OCI-LY7 (cell line): ENCODE measurements at regions not wholly inside any gene's neighbourhood (a gene's known extent, or its start where the extent isn't known, plus 50 kb on each side); places are given as distances from the start of the nearest gene placed in this dataset.

ENCODE experiments used
- EZH2phosphoT487 ChIP-seq: fragments of 200-600 bp; sonication (generic); IDR thresholded peaks from 2 replicates; pipeline ENCODE4 v1.6.1; 2018; ENCODE audit warnings: low read depth, borderline replicate concordance, mild to moderate bottlenecking, mixed run types, antibody characterized with exemption, low read length, moderate library complexity, mixed read lengths
- TF ChIP-seq, protein P1 (sequence below): fragments of 200-600 bp; sonication (generic); conservative IDR thresholded peaks from 2 replicates; pipeline ENCODE4 v1.5.1; 2014; ENCODE audit warnings: mild to moderate bottlenecking, antibody characterized with exemption, low read length, moderate library complexity, mixed read lengths

DNA sequence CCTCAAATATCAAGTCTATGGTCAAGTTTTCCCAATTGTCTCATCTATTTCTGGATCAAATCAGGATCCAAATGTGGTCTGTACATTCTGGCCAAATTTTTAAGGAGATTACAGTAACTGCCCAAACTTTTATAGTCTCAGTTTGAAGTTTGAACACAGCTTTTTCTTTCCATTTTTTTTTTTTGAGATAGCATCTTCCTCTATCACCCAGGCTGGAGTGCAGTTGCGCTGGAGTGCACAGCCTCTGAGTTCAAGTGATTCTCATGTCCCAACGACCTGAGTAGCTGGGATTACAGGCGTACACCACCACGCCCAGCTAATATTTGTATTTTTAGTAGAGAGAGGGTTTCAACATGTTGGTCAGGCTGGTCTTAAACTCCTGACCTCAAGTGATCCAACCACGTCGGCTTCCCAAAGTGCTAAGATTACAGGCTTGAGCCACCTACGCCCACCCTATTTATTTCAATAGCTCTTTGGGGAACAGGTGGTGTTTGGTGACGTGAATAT lies 84.9 kb upstream of the CARMIL1 start:
- TF ChIP-seq EZH2phosphoT487: no peak
- TF ChIP-seq, protein P1, sequence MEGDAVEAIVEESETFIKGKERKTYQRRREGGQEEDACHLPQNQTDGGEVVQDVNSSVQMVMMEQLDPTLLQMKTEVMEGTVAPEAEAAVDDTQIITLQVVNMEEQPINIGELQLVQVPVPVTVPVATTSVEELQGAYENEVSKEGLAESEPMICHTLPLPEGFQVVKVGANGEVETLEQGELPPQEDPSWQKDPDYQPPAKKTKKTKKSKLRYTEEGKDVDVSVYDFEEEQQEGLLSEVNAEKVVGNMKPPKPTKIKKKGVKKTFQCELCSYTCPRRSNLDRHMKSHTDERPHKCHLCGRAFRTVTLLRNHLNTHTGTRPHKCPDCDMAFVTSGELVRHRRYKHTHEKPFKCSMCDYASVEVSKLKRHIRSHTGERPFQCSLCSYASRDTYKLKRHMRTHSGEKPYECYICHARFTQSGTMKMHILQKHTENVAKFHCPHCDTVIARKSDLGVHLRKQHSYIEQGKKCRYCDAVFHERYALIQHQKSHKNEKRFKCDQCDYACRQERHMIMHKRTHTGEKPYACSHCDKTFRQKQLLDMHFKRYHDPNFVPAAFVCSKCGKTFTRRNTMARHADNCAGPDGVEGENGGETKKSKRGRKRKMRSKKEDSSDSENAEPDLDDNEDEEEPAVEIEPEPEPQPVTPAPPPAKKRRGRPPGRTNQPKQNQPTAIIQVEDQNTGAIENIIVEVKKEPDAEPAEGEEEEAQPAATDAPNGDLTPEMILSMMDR: no peak
